Limb (tissue), 2 donors: ENCODE measurements at regions not wholly inside any gene's neighbourhood (a gene's known extent, or its start where the extent isn't known, plus 50 kb on each side); places are given as distances from the start of the nearest gene placed in this dataset.
A peak's percentile ranks its signal among the peaks of the same experiment; 100 is the strongest.

Experiments used
- DNase-seq, 2 donors: peaks; one replicate each; pipeline ENCODE4 v3.0.0-alpha.2; 2016; ENCODE audit errors: extremely low spot score in 2 of 2

- DNase-seq, result no peak
Measured at GRCh38 chr15:62541846-62542245, 376.8 kb upstream of the C2CD4B start.

DNA sequence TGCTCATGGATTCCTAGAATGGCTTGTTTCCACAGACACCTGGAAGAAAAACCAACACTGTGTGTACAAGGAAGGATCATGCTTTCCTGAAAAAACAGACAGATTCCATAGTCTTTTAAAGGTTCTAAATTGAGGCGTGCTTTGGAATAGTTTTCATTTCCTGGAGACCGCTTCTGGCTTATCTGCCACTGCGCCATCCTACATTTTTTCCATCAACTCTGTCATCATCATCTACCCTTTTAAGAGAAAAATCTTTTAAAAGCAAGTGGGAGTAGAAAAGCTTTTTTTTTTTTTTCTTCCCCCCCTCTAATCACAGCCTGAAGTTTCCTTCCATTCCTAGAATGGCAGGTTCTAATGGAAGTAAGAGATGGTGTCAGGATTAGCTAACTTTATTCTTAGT, 379.4 kb upstream of the C2CD4B start:
- no peak for DNase-seq

GRCh38 chr15:62545467-62546227, 380.6 kb upstream of the C2CD4B start:
- DNase-seq, result peak; percentile 51 to 81

GRCh38 chr15:62546628-62547027, 381.5 kb upstream of the C2CD4B start:
- no peak for DNase-seq

GRCh38 chr15:62547584-62547983, 382.5 kb upstream of the C2CD4B start:
- DNase-seq, result peak in 1 of 2 donors; percentile 55

GRCh38 chr15:62549345-62549970, 384.4 kb upstream of the C2CD4B start:
- no peak for DNase-seq

DNA sequence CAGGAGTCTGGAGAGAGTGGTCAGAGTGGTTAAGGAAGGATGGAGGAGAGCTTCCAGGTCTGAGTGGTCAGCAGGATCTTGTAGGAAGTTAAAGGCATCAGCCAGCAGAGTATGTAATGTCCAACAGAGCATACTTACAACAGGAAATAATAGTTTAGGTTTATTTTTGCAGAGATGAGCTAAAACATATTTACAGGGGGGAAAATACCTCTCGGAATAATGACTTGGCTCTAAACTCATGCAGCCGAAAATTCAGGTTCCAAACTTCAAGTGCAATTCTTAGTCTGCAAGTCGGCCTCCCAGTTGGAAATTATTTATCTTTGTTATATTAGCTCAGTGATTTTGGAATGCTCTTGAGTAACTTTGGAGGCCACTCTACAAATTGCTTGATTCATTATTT, 385.0 kb upstream of the C2CD4B start:
- DNase-seq, result no peak

DNA sequence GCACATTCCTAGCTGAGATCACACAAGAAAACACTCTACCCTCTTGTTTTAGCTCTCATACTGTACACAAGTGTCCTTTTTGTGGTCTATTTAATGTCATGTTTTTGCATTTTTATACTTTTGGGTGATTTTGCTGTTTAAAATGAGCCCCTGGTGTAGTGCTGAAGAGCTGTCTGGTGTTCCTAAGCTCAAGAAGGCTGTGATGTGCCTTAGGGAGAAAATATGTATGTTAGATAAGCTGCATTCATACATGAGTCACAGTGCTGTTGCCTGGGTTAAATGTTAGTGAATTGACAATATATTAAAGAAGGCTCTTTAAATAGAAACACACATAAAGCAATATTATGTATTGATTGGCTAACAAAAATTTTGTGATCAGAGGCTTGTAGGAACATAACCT, 387.4 kb upstream of the C2CD4B start:
- no peak for DNase-seq

DNA sequence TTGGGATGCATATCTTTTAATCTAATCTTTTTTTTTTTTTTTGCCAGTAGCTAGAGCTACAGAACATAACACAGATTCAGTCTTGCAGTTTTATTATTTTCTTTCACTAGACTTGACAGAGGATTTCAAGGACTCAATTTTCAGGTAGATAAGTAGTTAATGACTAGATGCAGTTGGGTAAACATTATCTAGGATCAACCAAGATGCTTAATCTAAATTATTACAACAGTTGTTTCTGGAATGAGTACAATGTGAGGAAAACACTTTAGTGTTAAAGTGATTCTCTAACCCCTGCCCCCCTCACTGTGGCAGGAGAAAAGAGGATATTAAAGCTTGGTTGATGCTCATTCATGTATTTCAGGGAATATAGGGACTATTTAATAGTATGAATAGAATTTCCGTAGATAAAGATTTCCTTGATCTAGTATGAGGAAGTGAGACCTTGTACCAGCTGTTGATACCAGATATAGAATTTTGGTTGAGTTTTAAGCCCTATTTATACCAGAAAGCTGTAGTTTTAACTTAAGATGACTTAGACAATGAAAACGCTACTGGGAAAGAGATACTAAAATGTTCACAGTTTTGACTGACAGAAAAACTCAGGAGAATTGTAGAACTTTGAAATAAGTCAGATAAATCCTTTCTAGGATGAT, 389.0 kb upstream of the C2CD4B start:
- no peak for DNase-seq

GRCh38 chr15:62558640-62559380, 393.7 kb upstream of the C2CD4B start:
- peak in 1 of 2 donors; percentile 53 for DNase-seq

DNA sequence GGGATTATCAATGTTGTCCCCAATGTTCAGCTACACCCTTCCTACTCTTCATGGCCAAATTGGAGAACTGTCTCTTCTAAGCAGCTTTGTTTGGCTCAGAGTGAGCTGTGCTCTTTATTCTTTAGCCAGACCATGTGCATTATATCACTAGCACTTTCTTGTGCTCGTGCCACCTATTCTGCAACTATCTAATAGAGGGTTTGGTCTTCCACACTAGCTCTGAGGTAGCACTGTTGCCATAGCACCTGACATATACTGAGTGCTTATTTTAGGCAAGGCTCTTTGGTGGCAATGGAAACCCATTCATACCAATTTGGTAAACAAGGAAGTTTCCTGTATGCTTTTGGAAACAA, 394.3 kb upstream of the C2CD4B start:
- no peak for DNase-seq

DNA sequence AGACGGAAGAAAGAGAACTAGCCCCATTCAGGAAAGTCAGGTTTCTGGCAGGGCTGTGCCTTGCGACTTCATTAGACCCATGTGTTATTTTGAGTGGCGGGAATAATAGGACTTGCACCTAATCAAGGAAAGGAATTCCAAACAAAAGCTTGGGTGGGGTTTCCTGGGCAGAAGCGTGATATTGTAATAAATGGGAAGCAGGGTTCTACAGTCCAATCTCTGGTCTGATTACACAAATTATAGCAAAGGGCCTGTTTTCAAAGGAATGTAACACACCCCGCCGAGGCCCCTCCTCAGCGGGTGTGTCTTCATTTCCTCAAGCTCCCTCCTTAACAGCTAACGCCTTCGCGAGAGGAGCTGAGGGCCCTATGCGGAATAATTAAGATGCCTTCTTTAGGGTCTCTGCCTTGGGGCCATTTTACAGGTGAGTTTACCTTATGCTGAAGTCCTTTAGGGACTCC, 396.0 kb upstream of the C2CD4B start:
- no peak for DNase-seq

DNA sequence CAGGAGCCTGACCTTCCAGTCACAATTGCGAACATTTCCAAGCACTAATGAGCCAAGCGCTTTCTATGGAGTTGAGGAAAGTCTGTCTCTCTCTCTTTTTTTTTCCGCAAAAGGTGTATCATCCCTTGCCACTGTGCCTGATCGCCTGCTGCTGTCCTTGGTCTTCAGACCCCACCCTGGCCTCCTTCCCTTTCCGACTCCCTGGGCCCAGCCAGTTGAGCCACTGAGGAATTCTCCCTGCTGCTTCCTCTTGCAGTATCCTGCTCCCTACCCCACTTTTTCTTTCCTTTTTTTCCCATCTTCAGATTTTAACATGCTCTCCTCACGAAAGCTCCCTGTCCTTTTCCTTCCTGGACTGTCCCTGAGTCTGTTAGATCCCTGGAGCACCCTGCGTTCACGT, 396.5 kb upstream of the C2CD4B start:
- no peak for DNase-seq

- DNase-seq, result no peak
Measured at GRCh38 chr15:62564886-62565633, 400.0 kb upstream of the C2CD4B start.

GRCh38 chr15:62565634-62566026, 400.5 kb upstream of the C2CD4B start:
- no peak for DNase-seq

- DNase-seq, result no peak
Measured at GRCh38 chr15:62566248-62566647, 401.2 kb upstream of the C2CD4B start.

GRCh38 chr15:62567501-62567900, 402.4 kb upstream of the C2CD4B start:
- DNase-seq, result no peak

DNA sequence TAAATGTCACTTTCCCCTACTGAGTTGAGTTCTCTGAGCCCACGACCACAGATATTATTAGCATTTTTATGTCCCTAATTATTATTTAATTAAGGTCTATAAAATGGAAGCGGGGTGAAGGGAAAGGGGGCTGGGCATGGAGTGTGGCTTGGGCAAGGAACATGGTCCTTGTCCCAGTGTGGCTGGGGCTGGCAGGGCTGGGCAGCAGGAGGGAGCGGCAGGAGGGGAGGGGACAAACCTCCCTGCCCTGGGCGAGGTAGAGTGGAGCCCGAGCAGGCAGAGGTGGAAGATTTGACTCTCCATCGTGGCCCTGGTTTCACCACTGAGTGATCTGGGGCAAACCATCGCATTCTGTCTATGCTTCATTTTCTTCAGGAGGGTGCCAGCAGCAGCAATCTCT, 402.9 kb upstream of the C2CD4B start:
- no peak for DNase-seq

GRCh38 chr15:62568702-62569101, 403.6 kb upstream of the C2CD4B start:
- DNase-seq, result no peak

DNA sequence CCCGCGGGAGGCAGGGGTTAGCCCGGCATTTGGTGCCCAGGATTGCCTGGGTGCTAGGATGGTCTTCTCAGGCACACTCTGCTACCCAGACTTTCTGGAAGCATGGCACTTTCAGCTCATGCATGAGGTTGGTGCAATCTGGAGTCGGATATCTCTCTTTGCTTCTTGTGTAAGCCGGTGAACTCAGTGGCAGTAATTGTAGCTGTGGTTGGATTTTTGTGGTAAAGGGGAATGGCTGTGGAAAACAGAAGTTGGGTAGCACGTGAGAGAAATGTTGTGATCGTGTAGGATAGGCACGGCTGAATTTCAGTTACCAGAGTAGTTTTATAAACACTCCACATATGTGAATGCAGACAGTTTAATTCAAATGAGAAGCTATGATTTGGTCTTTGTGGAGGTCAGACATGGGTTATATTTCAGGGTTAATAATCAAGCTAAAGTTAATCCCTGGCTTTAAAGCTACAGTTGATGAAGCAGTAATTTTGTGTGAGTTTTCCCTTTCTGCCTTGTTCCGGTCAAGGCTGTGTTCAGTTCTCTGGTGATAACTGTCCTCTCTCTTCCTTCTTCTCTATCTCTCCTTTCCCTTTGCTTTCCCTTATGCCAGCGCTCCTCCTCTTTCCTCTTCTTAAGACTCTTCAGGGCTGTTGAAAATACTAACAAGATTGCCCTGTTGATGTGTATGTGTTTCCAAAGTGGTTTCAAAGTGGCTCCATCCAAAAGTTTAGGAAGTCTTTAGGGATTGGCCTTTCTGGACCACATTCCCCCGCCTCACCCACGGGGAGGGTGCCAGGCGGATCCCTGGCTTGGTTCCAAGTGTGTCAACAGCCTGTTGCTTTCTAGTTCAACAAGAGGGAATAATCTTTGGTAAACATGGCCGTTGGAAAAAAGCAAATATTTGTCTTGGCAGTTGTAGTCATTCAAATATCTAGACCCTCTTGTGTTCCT, 404.6 kb upstream of the C2CD4B start:
- no peak for DNase-seq
